ENCODE measurements at regions not wholly inside any gene's neighbourhood (a gene's known extent, or its start where the extent isn't known, plus 50 kb on each side); places are given as distances from the start of the nearest gene placed in this dataset.

DNA sequence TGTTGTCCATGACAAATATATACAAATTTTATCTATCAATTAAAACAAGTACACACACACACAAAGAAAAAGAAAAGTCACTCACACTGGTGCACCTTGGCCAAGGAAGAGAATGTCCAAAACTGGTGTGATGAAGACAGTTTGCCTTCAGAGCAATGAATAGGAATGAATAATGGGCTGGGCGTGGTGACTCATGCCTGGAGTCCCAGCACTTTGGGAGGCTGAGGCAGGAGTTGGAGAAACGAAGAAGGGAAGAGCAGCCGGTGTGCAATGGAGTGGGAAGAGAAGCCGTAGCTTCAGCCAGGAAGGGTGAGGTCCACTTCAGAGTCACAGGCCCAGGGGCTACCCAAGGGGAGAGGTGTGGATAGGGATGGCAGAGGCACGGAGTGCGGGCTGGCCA, 253.6 kb downstream of the CCSER2 start:
- TF ChIP-seq, protein P1, sequence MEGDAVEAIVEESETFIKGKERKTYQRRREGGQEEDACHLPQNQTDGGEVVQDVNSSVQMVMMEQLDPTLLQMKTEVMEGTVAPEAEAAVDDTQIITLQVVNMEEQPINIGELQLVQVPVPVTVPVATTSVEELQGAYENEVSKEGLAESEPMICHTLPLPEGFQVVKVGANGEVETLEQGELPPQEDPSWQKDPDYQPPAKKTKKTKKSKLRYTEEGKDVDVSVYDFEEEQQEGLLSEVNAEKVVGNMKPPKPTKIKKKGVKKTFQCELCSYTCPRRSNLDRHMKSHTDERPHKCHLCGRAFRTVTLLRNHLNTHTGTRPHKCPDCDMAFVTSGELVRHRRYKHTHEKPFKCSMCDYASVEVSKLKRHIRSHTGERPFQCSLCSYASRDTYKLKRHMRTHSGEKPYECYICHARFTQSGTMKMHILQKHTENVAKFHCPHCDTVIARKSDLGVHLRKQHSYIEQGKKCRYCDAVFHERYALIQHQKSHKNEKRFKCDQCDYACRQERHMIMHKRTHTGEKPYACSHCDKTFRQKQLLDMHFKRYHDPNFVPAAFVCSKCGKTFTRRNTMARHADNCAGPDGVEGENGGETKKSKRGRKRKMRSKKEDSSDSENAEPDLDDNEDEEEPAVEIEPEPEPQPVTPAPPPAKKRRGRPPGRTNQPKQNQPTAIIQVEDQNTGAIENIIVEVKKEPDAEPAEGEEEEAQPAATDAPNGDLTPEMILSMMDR (conservative IDR thresholded peaks at IDR 0.05; ENCODE audit: low read depth in 2 of 2) = no peak
- TF ChIP-seq POLR2AphosphoS5 (IDR thresholded peaks at IDR 0.05; ENCODE audit: low read depth) (no peak), ZNF331 (CRISPR knock-in tag; IDR thresholded peaks at IDR 0.05; ENCODE audit: low read depth) (no peak), EZH2phosphoT487 (IDR thresholded peaks at IDR 0.05; ENCODE audit: unreplicated experiment) (no peak), EZH2 (IDR thresholded peaks at IDR 0.05; ENCODE audit: low read depth, unreplicated experiment) (no peak), CREB1 (CRISPR knock-in tag; IDR thresholded peaks at IDR 0.05; ENCODE audit: low read depth) (no peak), JUNB (IDR thresholded peaks at IDR 0.05; ENCODE audit: unreplicated experiment) (no peak), ZNF114 (CRISPR knock-in tag; IDR thresholded peaks at IDR 0.05) (no peak)
- TF ChIP-seq, protein P2, sequence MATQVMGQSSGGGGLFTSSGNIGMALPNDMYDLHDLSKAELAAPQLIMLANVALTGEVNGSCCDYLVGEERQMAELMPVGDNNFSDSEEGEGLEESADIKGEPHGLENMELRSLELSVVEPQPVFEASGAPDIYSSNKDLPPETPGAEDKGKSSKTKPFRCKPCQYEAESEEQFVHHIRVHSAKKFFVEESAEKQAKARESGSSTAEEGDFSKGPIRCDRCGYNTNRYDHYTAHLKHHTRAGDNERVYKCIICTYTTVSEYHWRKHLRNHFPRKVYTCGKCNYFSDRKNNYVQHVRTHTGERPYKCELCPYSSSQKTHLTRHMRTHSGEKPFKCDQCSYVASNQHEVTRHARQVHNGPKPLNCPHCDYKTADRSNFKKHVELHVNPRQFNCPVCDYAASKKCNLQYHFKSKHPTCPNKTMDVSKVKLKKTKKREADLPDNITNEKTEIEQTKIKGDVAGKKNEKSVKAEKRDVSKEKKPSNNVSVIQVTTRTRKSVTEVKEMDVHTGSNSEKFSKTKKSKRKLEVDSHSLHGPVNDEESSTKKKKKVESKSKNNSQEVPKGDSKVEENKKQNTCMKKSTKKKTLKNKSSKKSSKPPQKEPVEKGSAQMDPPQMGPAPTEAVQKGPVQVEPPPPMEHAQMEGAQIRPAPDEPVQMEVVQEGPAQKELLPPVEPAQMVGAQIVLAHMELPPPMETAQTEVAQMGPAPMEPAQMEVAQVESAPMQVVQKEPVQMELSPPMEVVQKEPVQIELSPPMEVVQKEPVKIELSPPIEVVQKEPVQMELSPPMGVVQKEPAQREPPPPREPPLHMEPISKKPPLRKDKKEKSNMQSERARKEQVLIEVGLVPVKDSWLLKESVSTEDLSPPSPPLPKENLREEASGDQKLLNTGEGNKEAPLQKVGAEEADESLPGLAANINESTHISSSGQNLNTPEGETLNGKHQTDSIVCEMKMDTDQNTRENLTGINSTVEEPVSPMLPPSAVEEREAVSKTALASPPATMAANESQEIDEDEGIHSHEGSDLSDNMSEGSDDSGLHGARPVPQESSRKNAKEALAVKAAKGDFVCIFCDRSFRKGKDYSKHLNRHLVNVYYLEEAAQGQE (IDR thresholded peaks at IDR 0.05; ENCODE audit: unreplicated experiment) = no peak

Measured in GM23338 (cell line).